Stimulated activated CD4-positive, alpha-beta T cell treated with anti-CD3 and anti-CD28 coated beads, TNF-alpha, amount 100 ng/mL, for 1 hour (primary cell): ENCODE measurements at regions not wholly inside any gene's neighbourhood (a gene's known extent, or its start where the extent isn't known, plus 50 kb on each side); places are given as distances from the start of the nearest gene placed in this dataset.

Experiments used
- DNase-seq, 3 donors: peaks; one replicate each; pipeline ENCODE4 v3.0.0-alpha.2; 2020; ENCODE audit warnings: low read depth in 3 of 3, low spot score in 1 of 3

GRCh38 chr13:105952233-105952972 lies 583.1 kb downstream of the EFNB2 start:
- no peak for DNase-seq

- DNase-seq, result no peak
Observed at GRCh38 chr13:105948143-105948542, 587.3 kb downstream of the EFNB2 start.

GRCh38 chr13:105940882-105941281 lies 594.6 kb downstream of the EFNB2 start:
- no peak for DNase-seq

GRCh38 chr13:105937451-105937850 lies 598.0 kb downstream of the EFNB2 start:
- no peak for DNase-seq

- no peak for DNase-seq
Observed at GRCh38 chr13:105936816-105937215, 598.6 kb downstream of the EFNB2 start.

GRCh38 chr13:105929505-105929904 lies 606.0 kb downstream of the EFNB2 start:
- DNase-seq, result no peak

- DNase-seq, result no peak
Observed at GRCh38 chr13:105928901-105929300, 606.6 kb downstream of the EFNB2 start.

GRCh38 chr13:105928048-105928447 lies 607.4 kb downstream of the EFNB2 start:
- no peak for DNase-seq

GRCh38 chr13:105925496-105925895 lies 610.0 kb downstream of the EFNB2 start:
- no peak for DNase-seq

GRCh38 chr13:105921711-105922110 lies 613.8 kb downstream of the EFNB2 start:
- no peak for DNase-seq

- DNase-seq, result no peak
Observed at GRCh38 chr13:105920370-105920769, 615.1 kb downstream of the EFNB2 start.

- DNase-seq, result no peak
Observed at GRCh38 chr13:105918842-105919741, 616.4 kb downstream of the EFNB2 start.

GRCh38 chr13:105915146-105915850 lies 620.2 kb downstream of the EFNB2 start:
- no peak for DNase-seq

- no peak for DNase-seq
Observed at GRCh38 chr13:105914291-105915036, 621.0 kb downstream of the EFNB2 start.

GRCh38 chr13:105908586-105908985 lies 626.9 kb downstream of the EFNB2 start:
- no peak for DNase-seq

GRCh38 chr13:105907319-105908019 lies 628.0 kb downstream of the EFNB2 start:
- DNase-seq, result no peak

GRCh38 chr13:105906746-105907145 lies 628.7 kb downstream of the EFNB2 start:
- no peak for DNase-seq

- DNase-seq, result no peak
Observed at GRCh38 chr13:105904034-105904742, 631.3 kb downstream of the EFNB2 start.

GRCh38 chr13:105902396-105902795 lies 633.1 kb downstream of the EFNB2 start:
- DNase-seq, result no peak

- no peak for DNase-seq
Observed at GRCh38 chr13:105897575-105897974, 637.9 kb downstream of the EFNB2 start.
